H9 (cell line): ENCODE measurements at regions not wholly inside any gene's neighbourhood (a gene's known extent, or its start where the extent isn't known, plus 50 kb on each side); places are given as distances from the start of the nearest gene placed in this dataset.

Experiments used
- DNase-seq: peaks from one replicate; pipeline ENCODE4 v3.0.0-alpha.2; 2017
- H2AFZ ChIP-seq: one replicate; pipeline ENCODE4 v1.6.1; 2013; ENCODE audit warnings: mild to moderate bottlenecking, low read length, control low read depth, moderate library complexity
- H2AK5ac ChIP-seq: 2 replicates; pipeline ENCODE4 v1.6.1; 2013; ENCODE audit warnings: low read length, control low read depth, mixed read lengths; ENCODE audit not compliant: insufficient read length
- H2BK120ac ChIP-seq: one replicate; pipeline ENCODE4 v1.6.1; 2013; ENCODE audit warnings: low read depth, mild to moderate bottlenecking, low read length, control low read depth, inconsistent platforms; ENCODE audit not compliant: poor library complexity, severe bottlenecking
- H2BK12ac ChIP-seq: 2 replicates; pipeline ENCODE4 v1.6.1; 2013; ENCODE audit warnings: low read length, control low read depth, mixed read lengths, low read depth; ENCODE audit not compliant: insufficient read length
- H2BK15ac ChIP-seq: 2 replicates; pipeline ENCODE4 v1.6.1; 2013; ENCODE audit warnings: low read depth, low read length, control low read depth
- H2BK20ac ChIP-seq: one replicate; pipeline ENCODE4 v1.6.1; 2013; ENCODE audit warnings: low read depth, mild to moderate bottlenecking, low read length, control low read depth, inconsistent platforms; ENCODE audit not compliant: poor library complexity, severe bottlenecking
- H2BK5ac ChIP-seq: 2 replicates; pipeline ENCODE4 v1.6.1; 2013; ENCODE audit warnings: low read length, control low read depth, mixed read lengths; ENCODE audit not compliant: insufficient read length
- H3K14ac ChIP-seq: 2 replicates; pipeline ENCODE4 v1.6.1; 2013; ENCODE audit warnings: low read length, control low read depth; ENCODE audit not compliant: insufficient read depth
- H3K18ac ChIP-seq: 2 replicates; pipeline ENCODE4 v1.6.1; 2013; ENCODE audit warnings: low read depth, mild to moderate bottlenecking, mixed read lengths, low read length, control low read depth; ENCODE audit not compliant: insufficient read length
- H3K23ac ChIP-seq: 2 replicates; pipeline ENCODE4 v1.6.1; 2013; ENCODE audit warnings: low read length, control low read depth, mixed read lengths, low read depth; ENCODE audit not compliant: insufficient read length
- H3K23me2 ChIP-seq: 2 replicates; pipeline ENCODE4 v1.6.1; 2013; ENCODE audit warnings: low read depth, mild to moderate bottlenecking, mixed read lengths, low read length, control low read depth; ENCODE audit not compliant: insufficient read length, poor library complexity, severe bottlenecking
- H3K27ac ChIP-seq: 2 replicates; pipeline ENCODE4 v1.5.1; 2013; ENCODE audit warnings: low read length, control low read depth, mixed read lengths, low read depth; ENCODE audit not compliant: insufficient read length
- H3K27me3 ChIP-seq: 2 replicates; pipeline ENCODE4 v1.6.1; 2013; ENCODE audit warnings: low read length, control low read depth, inconsistent platforms; ENCODE audit not compliant: insufficient read depth
- H3K4ac ChIP-seq: 2 replicates; pipeline ENCODE4 v1.6.1; 2013; ENCODE audit warnings: low read depth, mild to moderate bottlenecking, control low read depth, inconsistent platforms, low read length, moderate library complexity
- H3K4me1 ChIP-seq: 2 replicates; pipeline ENCODE4 v1.6.1; 2013; ENCODE audit warnings: low read length, control low read depth, inconsistent platforms; ENCODE audit not compliant: insufficient read depth
- H3K4me2 ChIP-seq: 2 replicates; pipeline ENCODE4 v1.6.1; 2013; ENCODE audit warnings: low read length, control low read depth, mixed read lengths; ENCODE audit not compliant: insufficient read length, insufficient read depth
- H3K56ac ChIP-seq: 2 replicates; pipeline ENCODE4 v1.6.1; 2013; ENCODE audit warnings: low read depth, mild to moderate bottlenecking, mixed read lengths, low read length, control low read depth; ENCODE audit not compliant: insufficient read length
- H3K79me1 ChIP-seq: 2 replicates; pipeline ENCODE4 v1.6.1; 2013; ENCODE audit warnings: low read depth, mild to moderate bottlenecking, moderate library complexity, low read length, control low read depth, inconsistent platforms; ENCODE audit not compliant: insufficient read depth, poor library complexity, severe bottlenecking
- H3K79me2 ChIP-seq: 2 replicates; pipeline ENCODE4 v1.6.1; 2013; ENCODE audit warnings: low read length, control low read depth, inconsistent platforms; ENCODE audit not compliant: insufficient read depth
- H3K9ac ChIP-seq: 2 replicates; pipeline ENCODE4 v1.6.1; 2013; ENCODE audit warnings: low read length, control low read depth, mixed read lengths; ENCODE audit not compliant: insufficient read length; ENCODE audit errors: extremely low read depth
- H3K9me3 ChIP-seq: one replicate; pipeline ENCODE4 v1.6.1; 2013; ENCODE audit warnings: low read depth, low read length, inconsistent platforms; ENCODE audit not compliant: control insufficient read depth
- H3T11ph ChIP-seq: one replicate; pipeline ENCODE4 v1.6.1; 2013; ENCODE audit warnings: mild to moderate bottlenecking, low read length, control low read depth, inconsistent platforms
- H4K20me1 ChIP-seq: one replicate; pipeline ENCODE4 v1.6.1; 2013; ENCODE audit not compliant: control insufficient read depth, insufficient read length, insufficient read depth
- H4K5ac ChIP-seq: 2 replicates; pipeline ENCODE4 v1.6.1; 2013; ENCODE audit warnings: low read depth, mild to moderate bottlenecking, mixed read lengths, low read length, control low read depth; ENCODE audit not compliant: insufficient read length
- H4K8ac ChIP-seq: replicated peaks from 2 replicates; pipeline ENCODE4 v1.6.1; 2013; ENCODE audit warnings: low read length, control low read depth, mixed read lengths, low read depth; ENCODE audit not compliant: insufficient read length
- H4K91ac ChIP-seq: 2 replicates; pipeline ENCODE4 v1.6.1; 2013; ENCODE audit warnings: low read depth, mild to moderate bottlenecking, moderate library complexity, mixed read lengths, low read length, control low read depth; ENCODE audit not compliant: insufficient read length
- H3K27ac Mint-ChIP-seq, 3 experiments: 2 replicates in 2 of 3; 3 replicates in 1 of 3; pipeline ENCODE4 v1.8.0; 2020 to 2021; ENCODE audit warnings: mixed read lengths in 3 of 3, mild to moderate bottlenecking in 1 of 3, moderate library complexity in 1 of 3
- H3K27me3 Mint-ChIP-seq: 2 replicates; pipeline ENCODE4 v1.8.0; 2021; ENCODE audit warnings: low read depth, mild to moderate bottlenecking, moderate library complexity, mixed read lengths
- H3K36me3 Mint-ChIP-seq, 3 experiments: 2 replicates in 2 of 3; 3 replicates in 1 of 3; pipeline ENCODE4 v1.8.0; 2020 to 2021; ENCODE audit warnings: low read depth in 3 of 3, mixed read lengths in 3 of 3; ENCODE audit not compliant: insufficient read depth in 1 of 3
- H3K4me1 Mint-ChIP-seq, 2 experiments: 2 replicates each; pipeline ENCODE4 v1.8.0; 2020; ENCODE audit warnings: mixed read lengths in 2 of 2
- H3K4me3 Mint-ChIP-seq, 2 experiments: 2 replicates in 1 of 2; 3 replicates in 1 of 2; pipeline ENCODE4 v1.8.0; 2020 to 2021; ENCODE audit warnings: mild to moderate bottlenecking in 2 of 2, mixed read lengths in 2 of 2, moderate library complexity in 1 of 2
- H3K9me3 Mint-ChIP-seq, 2 experiments: 2 replicates in 1 of 2; 3 replicates in 1 of 2; pipeline ENCODE4 v1.8.0; 2020; ENCODE audit warnings: mild to moderate bottlenecking in 2 of 2, mixed read lengths in 2 of 2, moderate library complexity in 1 of 2
- WGBS: extraction: QIAGEN DNeasy Blood & Tissue Kit; methylation state at CpG from one replicate; pipeline ENCODE4 v1.1.7; 2013; ENCODE audit warnings: missing lambda C conversion rate, low lambda C conversion rate, mixed read lengths; ENCODE audit not compliant: insufficient read length; ENCODE audit errors: extremely low coverage; 5-methylcytosine and 5-hydroxymethylcytosine counted together
- TF ChIP-seq, protein P1 (sequence below): fragments of 200-600 bp; sonication (generic); conservative IDR thresholded peaks from 3 replicates; pipeline ENCODE4 v1.8.0; 2021; ENCODE audit warnings: antibody characterized with exemption, mild to moderate bottlenecking

GRCh38 chr15:93449798-93450197, 360.8 kb upstream of the RGMA start:
- WGBS = no CpG with 5 or more reads among the region's 2 CpGs
- no peak for DNase-seq
- Histone ChIP-seq H3K9me3 (no peaks in the 10 kb centered on the region), H3K27me3 (no peaks in the 10 kb centered on the region), H2BK120ac (no peak overlapping the region), H3K4me1 (peaks cover 5% of the 10 kb centered on the region), H4K5ac (no peak overlapping the region), H3K56ac (no peak overlapping the region), H3K79me1 (no peaks in the 10 kb centered on the region), H4K91ac (no peak overlapping the region), H3K79me2 (no peaks in the 10 kb centered on the region), H2BK12ac (no peak overlapping the region), H3K18ac (no peak overlapping the region), H2BK20ac (no peak overlapping the region), H4K8ac (no peak overlapping the region), H3K23ac (no peak overlapping the region), H3K4me2 (no peak overlapping the region), H2AK5ac (no peak overlapping the region), H3T11ph (no peak overlapping the region), H3K23me2 (no peaks in the 10 kb centered on the region), H3K27ac (no peak overlapping the region), H2BK5ac (no peak overlapping the region), H2AFZ (no peak overlapping the region), H4K20me1 (no peaks in the 10 kb centered on the region), H3K9ac (no peak overlapping the region), H3K14ac (no peak overlapping the region), H3K4ac (no peak overlapping the region), H2BK15ac (no peak overlapping the region)
- peaks cover 16 to 17% of the 10 kb centered on the region in 2 experiments for H3K4me1 Mint-ChIP-seq
- TF ChIP-seq, protein P1, sequence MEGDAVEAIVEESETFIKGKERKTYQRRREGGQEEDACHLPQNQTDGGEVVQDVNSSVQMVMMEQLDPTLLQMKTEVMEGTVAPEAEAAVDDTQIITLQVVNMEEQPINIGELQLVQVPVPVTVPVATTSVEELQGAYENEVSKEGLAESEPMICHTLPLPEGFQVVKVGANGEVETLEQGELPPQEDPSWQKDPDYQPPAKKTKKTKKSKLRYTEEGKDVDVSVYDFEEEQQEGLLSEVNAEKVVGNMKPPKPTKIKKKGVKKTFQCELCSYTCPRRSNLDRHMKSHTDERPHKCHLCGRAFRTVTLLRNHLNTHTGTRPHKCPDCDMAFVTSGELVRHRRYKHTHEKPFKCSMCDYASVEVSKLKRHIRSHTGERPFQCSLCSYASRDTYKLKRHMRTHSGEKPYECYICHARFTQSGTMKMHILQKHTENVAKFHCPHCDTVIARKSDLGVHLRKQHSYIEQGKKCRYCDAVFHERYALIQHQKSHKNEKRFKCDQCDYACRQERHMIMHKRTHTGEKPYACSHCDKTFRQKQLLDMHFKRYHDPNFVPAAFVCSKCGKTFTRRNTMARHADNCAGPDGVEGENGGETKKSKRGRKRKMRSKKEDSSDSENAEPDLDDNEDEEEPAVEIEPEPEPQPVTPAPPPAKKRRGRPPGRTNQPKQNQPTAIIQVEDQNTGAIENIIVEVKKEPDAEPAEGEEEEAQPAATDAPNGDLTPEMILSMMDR = no peak
- no peak overlapping the region for H3K27ac Mint-ChIP-seq
- peaks cover 5 to 6% of the 10 kb centered on the region in 2 experiments; a peak in 3 of 5 replicates for H3K9me3 Mint-ChIP-seq
- no peak overlapping the region for H3K4me3 Mint-ChIP-seq
- peaks cover 0 to 2% (median 0%) of the 10 kb centered on the region in 3 experiments; a peak in 2 of 7 replicates for H3K36me3 Mint-ChIP-seq
- H3K27me3 Mint-ChIP-seq = no peaks in the 10 kb centered on the region
